Ectodermal cell (in vitro differentiated cells): ENCODE measurements at regions not wholly inside any gene's neighbourhood (a gene's known extent, or its start where the extent isn't known, plus 50 kb on each side); places are given as distances from the start of the nearest gene placed in this dataset.

ENCODE experiments used
- H3K27ac ChIP-seq: 2 replicates; pipeline ENCODE4 v1.7.0; 2013; ENCODE audit warnings: mild to moderate bottlenecking, low read depth, low read length; ENCODE audit not compliant: insufficient read depth, poor library complexity, severe bottlenecking
- H3K27me3 ChIP-seq: 2 replicates; pipeline ENCODE4 v1.7.0; 2013; ENCODE audit warnings: mild to moderate bottlenecking, low read length; ENCODE audit not compliant: insufficient read depth, control insufficient read depth, poor library complexity, severe bottlenecking
- H3K36me3 ChIP-seq: one replicate; pipeline ENCODE4 v1.7.0; 2013; ENCODE audit warnings: low read length; ENCODE audit not compliant: control insufficient read depth, insufficient read depth
- H3K4me1 ChIP-seq: one replicate; pipeline ENCODE4 v1.7.0; 2013; ENCODE audit warnings: low read length; ENCODE audit not compliant: control insufficient read depth, insufficient read depth
- H3K4me3 ChIP-seq: 2 replicates; pipeline ENCODE4 v1.7.0; 2013; ENCODE audit warnings: low read depth, low read length, control low read depth; ENCODE audit not compliant: insufficient read depth
- H3K9me3 ChIP-seq: 2 replicates; pipeline ENCODE4 v1.7.0; 2013; ENCODE audit warnings: mild to moderate bottlenecking, low read length, moderate library complexity; ENCODE audit not compliant: control insufficient read depth
- WGBS, 2 experiments: methylation state at CpG; one replicate each; pipeline ENCODE4 v1.1.7; 2013; ENCODE audit warnings: missing lambda C conversion rate in 2 of 2; 5-methylcytosine and 5-hydroxymethylcytosine counted together

DNA sequence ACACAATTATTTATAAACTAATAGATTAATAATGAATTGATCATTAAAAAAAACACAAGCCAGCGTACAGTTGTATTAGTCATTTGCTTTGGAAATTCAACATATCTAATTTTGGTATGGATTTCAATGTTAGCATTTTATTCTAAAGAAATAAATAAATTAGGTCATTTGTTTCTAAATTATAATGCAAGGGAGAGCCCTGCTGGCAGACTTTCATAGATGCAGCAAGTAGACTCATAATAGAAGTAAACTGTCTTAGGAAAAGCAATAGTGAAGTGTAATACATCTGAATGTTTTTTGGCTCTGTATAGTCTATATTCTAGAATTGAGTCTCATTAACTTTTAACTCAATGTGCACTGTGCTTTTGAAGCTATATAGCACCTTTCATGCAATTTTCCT lies 982.4 kb upstream of the MIR17HG start:
- no peaks in the 10 kb centered on the region for H3K4me1 ChIP-seq
- no CpG with 5 or more reads among the region's 1 CpG for WGBS, 2 experiments
- H3K27me3 ChIP-seq = no peaks in the 10 kb centered on the region
- H3K9me3 ChIP-seq = no peaks in the 10 kb centered on the region
- H3K27ac ChIP-seq = no peak overlapping the region
- no peaks in the 10 kb centered on the region for H3K36me3 ChIP-seq
- H3K4me3 ChIP-seq = no peak overlapping the region

DNA sequence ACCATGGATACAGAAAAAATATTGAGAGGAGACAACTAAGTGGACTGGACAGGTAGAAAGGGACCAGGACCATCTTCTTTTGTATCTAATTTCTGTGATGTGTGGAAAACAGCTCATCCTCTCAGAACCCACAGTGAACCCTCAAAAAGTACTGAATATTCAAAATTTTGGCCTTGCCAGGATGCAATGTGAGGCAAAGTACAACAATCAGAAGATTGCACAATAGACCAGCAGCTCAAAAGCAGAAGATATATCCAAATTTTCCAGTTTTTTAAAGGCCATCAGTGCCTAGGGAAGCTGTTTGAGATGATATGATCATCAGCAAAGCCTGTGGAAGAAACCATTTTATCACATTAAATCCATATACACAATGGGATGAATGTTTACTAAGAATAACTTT lies 973.3 kb upstream of the MIR17HG start:
- Histone ChIP-seq H3K27me3 (no peaks in the 10 kb centered on the region), H3K27ac (no peak overlapping the region), H3K4me3 (no peak overlapping the region), H3K36me3 (no peaks in the 10 kb centered on the region), H3K4me1 (no peaks in the 10 kb centered on the region), H3K9me3 (no peaks in the 10 kb centered on the region)

GRCh38 chr13:90375851-90376250 lies 971.6 kb upstream of the MIR17HG start:
- Histone ChIP-seq H3K4me3 (no peak overlapping the region), H3K4me1 (no peaks in the 10 kb centered on the region), H3K9me3 (no peaks in the 10 kb centered on the region), H3K27me3 (no peaks in the 10 kb centered on the region), H3K36me3 (no peaks in the 10 kb centered on the region), H3K27ac (no peak overlapping the region)
- 90 to 100% methylated on average over 3 to 4 of the region's 4 CpGs for WGBS, 2 experiments

DNA sequence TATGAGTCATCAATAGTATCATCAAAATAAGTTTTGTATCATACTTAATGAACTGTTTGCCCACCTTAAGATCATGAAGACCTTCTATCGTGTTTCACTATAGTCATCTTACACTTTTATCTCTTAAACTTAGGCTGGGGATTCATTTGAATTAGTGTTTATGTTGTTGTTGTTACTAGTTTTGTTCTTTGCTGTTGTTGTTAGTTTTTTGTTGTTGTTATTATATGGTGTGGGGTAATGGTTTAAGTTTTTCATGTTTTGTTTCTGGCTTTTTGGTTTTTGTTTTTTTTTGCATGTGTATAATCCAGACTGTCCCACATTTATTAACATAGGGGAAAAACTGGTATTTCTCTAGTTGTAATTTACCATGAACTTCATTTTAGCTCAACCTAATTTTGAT lies 965.1 kb upstream of the MIR17HG start:
- Histone ChIP-seq H3K36me3 (no peaks in the 10 kb centered on the region), H3K9me3 (no peaks in the 10 kb centered on the region), H3K4me3 (no peak overlapping the region), H3K27ac (no peak overlapping the region), H3K27me3 (no peaks in the 10 kb centered on the region), H3K4me1 (no peaks in the 10 kb centered on the region)
- WGBS, 2 experiments = 80% methylated on average over 1 of the region's 1 CpG; no CpG with 5 or more reads in 1 of the 2 experiments

DNA sequence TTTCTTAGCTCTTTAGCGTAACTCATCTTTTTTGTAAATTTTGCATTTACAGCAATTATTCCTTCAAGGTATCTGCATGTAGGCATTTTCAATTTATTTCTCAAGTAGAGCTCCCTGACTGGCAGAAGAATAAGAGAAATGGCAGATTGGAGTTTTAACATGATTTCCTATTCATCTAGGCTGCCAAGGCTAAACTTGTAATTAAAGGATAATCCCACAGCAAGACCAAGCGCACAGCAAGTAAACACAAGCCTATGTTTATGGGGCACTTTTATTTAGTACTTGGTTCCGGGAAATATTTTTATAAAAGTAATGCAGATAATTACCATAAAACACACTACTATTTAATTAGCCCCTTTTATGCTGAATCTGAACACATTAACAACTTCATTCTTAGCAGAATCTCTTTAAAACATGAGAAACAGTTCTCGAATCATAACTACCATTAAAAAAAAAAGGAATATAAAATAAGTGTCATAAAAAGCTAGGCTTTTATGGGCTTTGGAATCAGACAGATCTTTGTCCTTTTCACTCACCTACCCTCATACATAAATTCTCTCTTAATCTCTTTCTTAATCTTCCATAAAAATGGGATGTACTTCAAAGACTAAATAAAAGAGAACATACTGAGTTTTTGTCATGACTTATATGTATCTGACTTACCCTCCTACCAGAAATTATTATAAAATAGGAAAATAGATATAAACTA lies 961.6 kb upstream of the MIR17HG start:
- no peaks in the 10 kb centered on the region for H3K36me3 ChIP-seq
- no peak overlapping the region for H3K27ac ChIP-seq
- no peaks in the 10 kb centered on the region for H3K9me3 ChIP-seq
- no peaks in the 10 kb centered on the region for H3K27me3 ChIP-seq
- WGBS, 2 experiments = 95 to 100% methylated on average over 1 of the region's 4 CpGs
- H3K4me1 ChIP-seq = no peaks in the 10 kb centered on the region
- no peak overlapping the region for H3K4me3 ChIP-seq

GRCh38 chr13:90388887-90389452 lies 958.5 kb upstream of the MIR17HG start:
- 86 to 95% methylated on average over 2 of the region's 2 CpGs for WGBS, 2 experiments
- Histone ChIP-seq H3K4me3 (no peak overlapping the region), H3K4me1 (no peaks in the 10 kb centered on the region), H3K9me3 (no peaks in the 10 kb centered on the region), H3K27ac (no peak overlapping the region), H3K27me3 (no peaks in the 10 kb centered on the region), H3K36me3 (no peaks in the 10 kb centered on the region)

DNA sequence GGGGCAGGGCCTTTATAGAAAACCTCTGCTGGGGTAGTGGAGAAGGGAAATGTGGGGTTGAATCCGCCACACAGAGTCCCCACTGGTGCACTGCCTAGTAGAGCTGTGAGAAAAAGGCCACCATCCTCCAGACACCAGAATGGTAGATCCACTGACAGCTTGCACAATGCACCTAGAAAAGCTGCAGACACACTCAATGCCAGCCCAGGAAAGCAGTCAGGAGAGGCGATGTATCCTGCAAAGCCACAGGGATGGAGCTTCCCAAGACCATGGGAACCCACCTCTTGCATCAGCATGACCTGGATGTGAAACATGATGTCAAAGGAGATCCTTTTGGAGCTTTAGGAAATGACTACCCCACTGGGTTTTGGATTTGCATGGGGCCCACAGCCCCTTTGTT lies 958.0 kb upstream of the MIR17HG start:
- H3K27me3 ChIP-seq = no peaks in the 10 kb centered on the region

GRCh38 chr13:90393408-90393807 lies 954.1 kb upstream of the MIR17HG start:
- Histone ChIP-seq H3K27ac (no peak overlapping the region), H3K4me1 (no peaks in the 10 kb centered on the region), H3K27me3 (no peaks in the 10 kb centered on the region), H3K36me3 (no peaks in the 10 kb centered on the region), H3K9me3 (no peaks in the 10 kb centered on the region), H3K4me3 (no peak overlapping the region)

More for the DNA sequence above, 958.0 kb upstream of the MIR17HG start:
- Histone ChIP-seq H3K4me3 (no peak overlapping the region), H3K36me3 (no peaks in the 10 kb centered on the region), H3K4me1 (no peaks in the 10 kb centered on the region), H3K9me3 (no peaks in the 10 kb centered on the region), H3K27ac (no peak overlapping the region)
- WGBS, 2 experiments = 88 to 96% methylated on average over 2 of the region's 2 CpGs

GRCh38 chr13:90395348-90395747 lies 952.1 kb upstream of the MIR17HG start:
- H3K36me3 ChIP-seq = no peaks in the 10 kb centered on the region
- no peak overlapping the region for H3K4me3 ChIP-seq
- H3K27me3 ChIP-seq = no peaks in the 10 kb centered on the region
- H3K4me1 ChIP-seq = no peaks in the 10 kb centered on the region
- no peak overlapping the region for H3K27ac ChIP-seq
- H3K9me3 ChIP-seq = no peaks in the 10 kb centered on the region

DNA sequence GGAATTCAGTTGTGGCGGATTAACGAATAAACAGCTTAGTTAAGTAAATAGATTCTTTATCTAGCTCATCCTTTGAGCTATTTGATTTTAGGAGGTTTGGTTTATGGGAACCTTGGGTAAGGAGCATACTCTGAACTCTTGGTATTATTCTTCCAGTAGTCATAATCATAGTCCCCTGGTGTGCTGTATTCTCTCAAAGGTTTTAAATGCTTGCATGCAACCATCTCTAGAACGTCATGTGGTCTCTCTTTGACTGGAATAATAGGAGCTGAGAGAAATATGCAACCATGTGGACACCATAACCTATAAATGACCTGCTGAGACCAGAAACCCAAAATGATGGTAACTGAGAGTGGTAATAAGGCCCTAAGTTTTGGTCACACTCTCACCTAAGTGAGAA lies 951.6 kb upstream of the MIR17HG start:
- 94 to 97% methylated on average over 3 of the region's 3 CpGs for WGBS, 2 experiments
- H3K9me3 ChIP-seq = no peaks in the 10 kb centered on the region
- H3K4me3 ChIP-seq = no peak overlapping the region
- H3K4me1 ChIP-seq = no peaks in the 10 kb centered on the region
- H3K27ac ChIP-seq = no peak overlapping the region
- H3K27me3 ChIP-seq = no peaks in the 10 kb centered on the region
- H3K36me3 ChIP-seq = no peaks in the 10 kb centered on the region

DNA sequence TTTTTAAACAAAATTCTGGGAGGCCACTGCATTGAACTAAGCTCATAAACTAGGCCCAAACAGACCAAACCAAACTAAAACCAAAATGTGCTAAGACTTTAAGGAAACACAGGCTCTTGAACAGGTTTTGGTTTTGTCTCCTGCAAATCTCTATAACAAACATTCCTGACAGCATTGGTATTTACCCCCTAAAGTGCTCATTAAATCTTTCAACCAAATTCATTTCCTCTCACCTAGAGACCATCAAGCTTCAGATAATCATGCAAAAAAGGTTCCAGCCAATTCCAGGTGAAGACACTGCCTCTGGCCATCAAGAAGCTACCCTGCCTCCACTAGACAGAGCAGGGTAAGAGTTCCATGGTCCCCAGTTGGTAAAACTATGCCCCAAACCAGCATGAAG lies 951.2 kb upstream of the MIR17HG start:
- Histone ChIP-seq H3K4me3 (no peak overlapping the region), H3K27me3 (no peaks in the 10 kb centered on the region), H3K36me3 (no peaks in the 10 kb centered on the region), H3K27ac (no peak overlapping the region), H3K9me3 (no peaks in the 10 kb centered on the region), H3K4me1 (no peaks in the 10 kb centered on the region)
